COLO668 (cell line): ENCODE measurements at regions not wholly inside any gene's neighbourhood (a gene's known extent, or its start where the extent isn't known, plus 50 kb on each side); places are given as distances from the start of the nearest gene placed in this dataset.
"Not testable (repeated sequence)": the region's sequence is repeated elsewhere in the genome, so short reads cannot be mapped to it uniquely, and the experiment has no call there.

Source experiments
- DNase-seq: peaks from one replicate; lab custom pipeline; 2025; ENCODE audit not compliant: unreplicated experiment; lab: John Stamatoyannopoulos, UW

DNA sequence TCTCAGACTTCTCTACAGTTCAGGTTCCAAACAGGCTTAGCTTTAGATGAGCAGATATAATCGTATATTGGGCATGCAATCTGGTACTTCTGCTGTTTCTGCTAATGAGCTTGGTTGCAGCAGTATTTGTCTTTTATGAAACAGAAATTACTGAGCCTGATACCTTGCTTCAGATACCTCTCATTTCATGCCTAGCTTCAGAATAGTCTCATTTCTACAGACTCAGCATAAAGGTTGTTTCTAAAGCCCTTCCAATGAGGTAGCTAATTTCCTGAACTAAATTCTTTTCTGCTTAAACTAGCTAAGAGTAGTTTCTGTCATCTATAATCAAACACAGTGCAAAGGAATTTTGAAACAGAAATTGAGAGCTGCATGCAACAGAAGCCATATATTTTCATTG, 275.0 kb upstream of the KITLG start:
- no peak for DNase-seq

- DNase-seq, result no peak
Observed at GRCh38 chr12:88854260-88854659, 274.0 kb upstream of the KITLG start.

DNA sequence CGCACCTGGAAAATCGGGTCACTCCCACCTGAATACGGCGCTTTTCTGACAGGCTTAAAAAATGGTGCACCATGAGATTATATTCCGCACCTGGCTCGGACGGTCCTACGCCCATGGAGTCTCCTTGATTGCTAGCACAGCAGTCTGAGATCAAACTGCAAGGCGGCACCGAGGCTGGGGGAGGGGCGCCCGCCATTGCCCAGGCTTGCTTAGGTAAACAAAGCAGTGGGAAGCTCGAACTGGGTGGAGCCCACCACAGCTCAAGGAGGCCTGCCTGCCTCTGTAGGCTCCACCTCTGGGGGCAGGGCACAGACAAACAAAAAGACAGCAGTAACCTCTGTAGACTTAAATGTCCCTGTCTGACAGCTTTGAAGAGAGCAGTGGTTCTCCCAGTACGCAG, 267.0 kb upstream of the KITLG start:
- not testable (repeated sequence) for DNase-seq

- no peak for DNase-seq
Observed at GRCh38 chr12:88844426-88844825, 264.2 kb upstream of the KITLG start.

- DNase-seq, result no peak
Observed at GRCh38 chr12:88842314-88842713, 262.0 kb upstream of the KITLG start.

DNA sequence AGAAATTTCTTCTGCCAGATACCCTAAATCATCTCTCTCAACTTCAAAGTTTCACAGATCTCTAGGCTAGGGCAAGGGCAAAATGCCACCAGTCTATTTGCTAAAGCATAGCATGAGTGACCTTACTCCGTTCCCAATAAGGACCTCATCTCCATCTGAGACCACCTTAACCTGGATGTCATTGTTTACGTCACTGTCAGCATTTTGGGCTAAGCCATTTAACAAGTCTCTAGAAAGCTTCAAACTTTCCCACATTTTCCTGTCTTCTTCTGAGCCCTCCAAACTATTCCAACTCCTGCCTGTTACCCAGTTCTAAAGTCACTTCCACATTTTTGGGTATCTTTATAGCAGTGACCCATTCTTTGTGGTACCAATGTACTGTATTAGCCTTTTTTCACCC, 259.2 kb upstream of the KITLG start:
- DNase-seq, result no peak

GRCh38 chr12:88836156-88836555, 255.9 kb upstream of the KITLG start:
- DNase-seq, result no peak

GRCh38 chr12:88834226-88834625, 254.0 kb upstream of the KITLG start:
- DNase-seq, result no peak

GRCh38 chr12:88833641-88834116, 253.4 kb upstream of the KITLG start:
- DNase-seq, result no peak

- DNase-seq, result not testable (repeated sequence)
Observed at GRCh38 chr12:88828537-88828936, 248.3 kb upstream of the KITLG start.

DNA sequence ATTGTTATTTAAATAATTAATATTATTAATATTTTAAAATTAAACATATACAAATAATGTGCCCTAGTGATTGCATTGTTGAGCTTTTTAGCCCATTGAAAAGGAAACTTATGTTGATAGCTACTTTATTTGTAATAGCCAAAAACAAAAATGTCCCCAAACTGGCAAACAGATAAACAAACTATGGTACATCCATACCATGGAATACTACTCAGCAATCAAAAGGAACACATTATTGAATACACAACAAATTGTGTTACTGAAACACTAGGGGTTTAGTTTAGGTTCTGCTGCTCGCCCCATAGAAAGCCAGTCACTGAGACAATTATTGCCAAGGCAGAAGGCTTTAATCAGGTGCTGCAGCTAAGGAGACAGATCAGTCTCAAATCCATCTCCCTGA, 239.7 kb upstream of the KITLG start:
- DNase-seq, result no peak

DNA sequence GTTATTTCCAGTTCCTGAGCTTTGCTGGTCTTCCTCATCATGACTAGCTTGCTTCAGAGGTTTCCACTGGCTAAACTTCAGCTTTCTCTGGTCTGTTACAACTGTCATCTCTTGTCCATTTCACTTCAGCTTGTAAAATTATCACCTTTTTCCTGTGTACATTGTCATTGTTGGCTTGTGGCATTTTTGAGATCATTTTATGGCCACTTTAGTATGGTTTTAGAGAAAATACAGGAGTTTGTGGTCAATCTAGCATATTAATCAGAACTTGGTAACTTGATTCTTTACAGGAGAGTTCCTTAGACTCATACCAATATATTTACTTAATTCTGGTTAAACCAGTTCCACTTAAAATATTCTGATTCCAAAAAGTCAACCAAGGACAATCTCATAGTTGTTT, 235.9 kb upstream of the KITLG start:
- no peak for DNase-seq

DNA sequence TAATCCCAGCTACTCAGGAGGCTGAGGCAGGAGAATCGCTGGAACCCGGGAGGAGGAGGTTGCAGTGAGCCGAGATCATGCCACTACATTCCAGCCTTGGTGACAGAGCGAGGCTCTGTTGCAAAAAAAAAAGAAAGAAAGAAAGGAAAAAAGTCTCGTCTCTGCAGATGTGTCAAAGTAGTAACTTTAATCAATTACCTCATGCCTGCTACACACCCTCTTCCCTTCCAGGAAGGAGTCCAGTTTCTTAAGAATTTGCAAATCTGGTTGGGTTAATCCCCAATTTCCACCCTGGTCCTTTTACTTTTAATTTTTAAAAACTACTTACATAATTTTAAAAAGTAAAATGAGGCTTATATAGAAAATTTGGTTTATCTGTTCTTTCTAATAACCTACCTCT, 234.5 kb upstream of the KITLG start:
- DNase-seq, result no peak

GRCh38 chr12:88812610-88813009, 232.3 kb upstream of the KITLG start:
- no peak for DNase-seq

DNA sequence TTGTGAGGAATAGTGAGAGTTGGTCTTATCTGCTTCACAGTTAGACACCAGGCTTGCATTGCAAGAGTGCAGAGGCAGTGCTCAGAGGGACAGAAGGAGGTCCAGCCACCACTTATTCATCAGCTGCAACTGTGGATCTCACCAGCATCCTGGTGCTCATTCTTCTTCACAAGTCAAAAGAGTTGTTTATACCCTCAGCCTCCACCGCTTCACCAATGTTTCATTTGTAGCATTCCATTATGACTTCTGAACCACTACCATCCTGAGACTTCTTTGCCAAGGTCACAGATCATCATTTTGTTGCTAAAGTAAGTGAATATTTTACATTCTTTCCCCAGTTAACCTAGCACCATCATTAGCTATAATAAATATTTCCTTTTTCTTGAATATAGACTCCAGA, 230.5 kb upstream of the KITLG start:
- no peak for DNase-seq

- DNase-seq, result not testable (repeated sequence)
Observed at GRCh38 chr12:88809841-88810240, 229.6 kb upstream of the KITLG start.

GRCh38 chr12:88805692-88806091, 225.4 kb upstream of the KITLG start:
- no peak for DNase-seq

DNA sequence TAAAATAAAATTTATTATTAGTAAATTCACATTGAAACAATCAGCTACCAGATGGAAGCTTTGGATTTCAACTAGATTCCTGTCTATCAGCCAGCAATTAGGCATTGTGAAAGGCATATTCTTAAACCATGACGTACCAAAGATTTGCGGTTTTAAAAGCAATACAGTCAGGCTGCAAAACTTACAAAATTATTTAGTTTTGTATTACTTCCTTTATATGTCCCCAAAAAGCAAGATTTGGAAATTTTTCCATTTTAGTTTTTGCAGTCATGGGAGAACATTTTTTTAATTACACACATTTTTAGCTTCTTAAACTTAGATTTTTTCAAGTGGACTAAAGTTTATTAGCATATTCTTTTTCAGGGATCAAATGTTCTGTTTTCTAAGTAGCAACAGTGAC, 225.0 kb upstream of the KITLG start:
- DNase-seq, result no peak

GRCh38 chr12:88802096-88802706, 221.9 kb upstream of the KITLG start:
- DNase-seq, result no peak

- DNase-seq, result no peak
Observed at GRCh38 chr12:88801227-88802095, 221.2 kb upstream of the KITLG start.

GRCh38 chr12:88793096-88793495, 212.8 kb upstream of the KITLG start:
- no peak for DNase-seq

DNA sequence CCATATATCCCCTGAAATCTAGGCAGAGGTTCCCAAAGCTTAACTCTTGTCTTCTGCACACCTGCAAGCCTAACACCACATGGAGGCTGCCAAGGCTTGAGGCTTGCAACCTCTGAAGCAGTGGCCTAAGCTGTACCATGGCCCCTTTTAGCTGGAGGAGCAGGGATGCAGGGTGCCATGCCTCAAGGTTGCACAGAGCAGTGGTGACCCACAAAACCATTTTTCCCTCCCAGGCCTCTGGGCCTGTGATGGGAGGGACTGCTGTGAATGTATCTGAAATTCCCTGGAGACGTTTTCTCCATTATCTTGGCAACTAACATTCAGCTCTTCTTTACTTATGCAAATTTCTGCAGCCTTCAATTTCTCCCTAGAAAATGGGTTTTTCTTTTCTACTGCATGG, 210.0 kb upstream of the KITLG start:
- DNase-seq, result no peak

DNA sequence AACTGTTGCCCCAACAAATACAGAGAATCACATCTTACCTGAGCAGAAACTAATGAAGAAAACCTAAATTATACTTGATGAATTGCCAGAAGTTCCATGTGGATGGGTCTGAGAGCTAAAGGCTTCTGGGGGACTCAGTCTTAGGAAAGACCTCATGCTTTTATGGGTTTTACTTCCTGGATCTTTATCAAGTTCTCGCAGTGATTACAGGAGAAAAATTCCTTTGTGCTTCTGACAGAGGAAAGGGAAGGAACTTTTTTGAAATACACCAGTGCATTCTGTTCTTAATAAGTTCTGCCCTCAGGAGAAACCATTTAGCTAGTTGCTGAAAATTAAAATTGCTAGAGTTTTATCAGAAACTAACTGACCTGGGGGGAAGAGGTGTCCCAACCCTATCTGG, 203.9 kb upstream of the KITLG start:
- no peak for DNase-seq
